Brain microvascular endothelial cell (primary cell): ENCODE measurements at regions not wholly inside any gene's neighbourhood (a gene's known extent, or its start where the extent isn't known, plus 50 kb on each side); places are given as distances from the start of the nearest gene placed in this dataset.

Experiments used
- DNase-seq: peaks from one replicate; pipeline ENCODE4 v3.0.0-alpha.2; 2020
- H3K27ac ChIP-seq: fragments of 250-450 bp; sonication (Bioruptor Pico); 2 replicates; pipeline ENCODE4 v1.5.1; 2020; ENCODE audit warnings: mild to moderate bottlenecking, moderate library complexity
- H3K27me3 ChIP-seq: fragments of 250-450 bp; sonication (Bioruptor Pico); replicated peaks from 2 replicates; pipeline ENCODE4 v1.5.1; 2020; ENCODE audit warnings: mild to moderate bottlenecking
- H3K36me3 ChIP-seq: fragments of 250-450 bp; sonication (Bioruptor Pico); replicated peaks from 2 replicates; pipeline ENCODE4 v1.5.1; 2020; ENCODE audit warnings: mild to moderate bottlenecking
- H3K4me3 ChIP-seq: 2 replicates; pipeline ENCODE4 v1.5.1; 2011; ENCODE audit warnings: low read depth, mild to moderate bottlenecking, control low read depth, low read length, moderate library complexity
- CTCF ChIP-seq: IDR thresholded peaks from 2 replicates; pipeline ENCODE4 v1.5.1; 2011; ENCODE audit warnings: low read depth, mild to moderate bottlenecking, moderate library complexity, low read length, control low read depth, inconsistent platforms; ENCODE audit errors: missing control alignments
- in situ Hi-C: cut with HindIII; loops from 2 replicates; pipeline ENCODE4 v1.10.0; 2017; ENCODE audit warnings: low sequenced_read_pairs, low pct_ligation_motif_present

GRCh38 chr20:17794400-17794799 lies 94.6 kb downstream of the BANF2 start:
- Histone ChIP-seq H3K4me3 (no peak overlapping the region), H3K27ac (no peak overlapping the region), H3K36me3 (no peaks in the 10 kb centered on the region), H3K27me3 (no peaks in the 10 kb centered on the region)
- DNase-seq, result no peak
- no peak for TF ChIP-seq CTCF
- in situ Hi-C loops, result no loop called here

GRCh38 chr20:17793986-17794385 lies 94.2 kb downstream of the BANF2 start:
- DNase-seq, result no peak
- Histone ChIP-seq H3K27ac (no peak overlapping the region), H3K36me3 (no peaks in the 10 kb centered on the region), H3K27me3 (no peaks in the 10 kb centered on the region), H3K4me3 (no peak overlapping the region)
- in situ Hi-C loops, result no loop called here
- no peak for TF ChIP-seq CTCF

- TF ChIP-seq CTCF, result no peak
- no peak overlapping the region for H3K27ac ChIP-seq
- no peaks in the 10 kb centered on the region for H3K36me3 ChIP-seq
- in situ Hi-C loops, result no loop called here
- no peaks in the 10 kb centered on the region for H3K27me3 ChIP-seq
- H3K4me3 ChIP-seq, result no peak overlapping the region
- no peak for DNase-seq
These were observed 90.5 kb downstream of the BANF2 start for GRCh38 chr20:17790296-17790695.

- in situ Hi-C loops, result no loop called here
- TF ChIP-seq CTCF, result no peak
- Histone ChIP-seq H3K27ac (no peak overlapping the region), H3K27me3 (no peaks in the 10 kb centered on the region), H3K36me3 (no peaks in the 10 kb centered on the region), H3K4me3 (no peak overlapping the region)
- DNase-seq, result no peak
These were observed 88.0 kb downstream of the BANF2 start for GRCh38 chr20:17787816-17788215.

- TF ChIP-seq CTCF, result no peak
- H3K4me3 ChIP-seq, result no peak overlapping the region
These were observed 86.5 kb downstream of the BANF2 start for GRCh38 chr20:17786221-17786718.

More at GRCh38 chr20:17786221-17786718, 86.5 kb downstream of the BANF2 start:
- Histone ChIP-seq H3K36me3 (no peaks in the 10 kb centered on the region), H3K27ac (no peak overlapping the region), H3K27me3 (no peaks in the 10 kb centered on the region)
- in situ Hi-C loops, result no loop called here
- peak; percentile 54 for DNase-seq
